Psoas muscle (tissue), 7 donors: ENCODE measurements at regions not wholly inside any gene's neighbourhood (a gene's known extent, or its start where the extent isn't known, plus 50 kb on each side); places are given as distances from the start of the nearest gene placed in this dataset.

ENCODE experiments used
- ATAC-seq, 4 donors: fragments of 200-7000 bp; cut with Tn5 transposase; one replicate each; pipeline ENCODE4 v1.9.1; 2020; ENCODE audit warnings: moderate library complexity in 3 of 4, mild to moderate bottlenecking in 2 of 4
- DNase-seq, 2 donors: peaks; one replicate each; pipeline ENCODE4 v3.0.0-alpha.2; 2020
- H3K27ac ChIP-seq: fragments of 200-600 bp; one replicate; pipeline ENCODE4 v1.8.0; 2022
- H3K27me3 ChIP-seq, 3 donors: fragments of 200-600 bp in 1 of 3; one replicate each; pipeline versions ENCODE4 v1.6.1 to v1.8.0; 2013 to 2022; ENCODE audit warnings: low read length in 2 of 3, mild to moderate bottlenecking in 2 of 3, moderate library complexity in 1 of 3; ENCODE audit not compliant: insufficient read depth in 3 of 3
- H3K36me3 ChIP-seq, 2 donors: fragments of 200-600 bp in 1 of 2; one replicate each; pipeline versions ENCODE4 v1.6.1 to v1.8.0; 2013 to 2022; ENCODE audit warnings: low read depth in 1 of 2, mild to moderate bottlenecking in 1 of 2, moderate library complexity in 1 of 2; ENCODE audit not compliant: insufficient read depth in 1 of 2
- H3K4me1 ChIP-seq: fragments of 200-600 bp; one replicate; pipeline ENCODE4 v1.8.0; 2022
- H3K4me3 ChIP-seq: fragments of 200-600 bp; one replicate; pipeline ENCODE4 v1.8.0; 2022; ENCODE audit warnings: mild to moderate bottlenecking
- H3K9me3 ChIP-seq: fragments of 200-600 bp; one replicate; pipeline ENCODE4 v1.8.0; 2022
- WGBS, 3 donors: extraction: QIAGEN DNeasy Blood & Tissue Kit; methylation state at CpG; one replicate each; pipeline versions ENCODE4 v1.1.6 to v1.1.7; 2013; 5-methylcytosine and 5-hydroxymethylcytosine counted together
- intact Hi-C, 2 donors: fragments of 100-400 bp; cut with DNase I; formaldehyde crosslinking; loops; one replicate each; pipeline versions ENCODE4 v1.11.0 to v1.14.2; 2022
- TF ChIP-seq, protein P1 (sequence below): fragments of 200-600 bp; IDR thresholded peaks from one replicate; pipeline ENCODE4 v1.8.0; 2022; ENCODE audit warnings: antibody characterized with exemption
- donor health status: healthy with polysubstance abuse.
- donor health status: DM: no; HTN: no; CAD: no; lungs with moderate emphysema.
- donor health status: Bipolar disorder and iron deficiency.
- donor health status: healthy.
- donor health status: DM: yes; HTN: yes; CAD: no.
- donor health status: DM: no; HTN: no; CAD: no.
- donor health status: DM: yes; HTN: yes; CAD: no.

GRCh38 chr4:81571105-81571504 lies 99.4 kb upstream of the RASGEF1B start:
- Histone ChIP-seq H3K4me3 (no peak overlapping the region), H3K4me1 (no peaks in the 10 kb centered on the region), H3K27me3 (no peaks in the 10 kb centered on the region), H3K27ac (no peak overlapping the region), H3K9me3 (no peaks in the 10 kb centered on the region), H3K36me3 (no peaks in the 10 kb centered on the region)
- 77 to 83% (median 81%) methylated on average over 1 of the region's 1 CpG for WGBS, 3 donors
- TF ChIP-seq, protein P1, sequence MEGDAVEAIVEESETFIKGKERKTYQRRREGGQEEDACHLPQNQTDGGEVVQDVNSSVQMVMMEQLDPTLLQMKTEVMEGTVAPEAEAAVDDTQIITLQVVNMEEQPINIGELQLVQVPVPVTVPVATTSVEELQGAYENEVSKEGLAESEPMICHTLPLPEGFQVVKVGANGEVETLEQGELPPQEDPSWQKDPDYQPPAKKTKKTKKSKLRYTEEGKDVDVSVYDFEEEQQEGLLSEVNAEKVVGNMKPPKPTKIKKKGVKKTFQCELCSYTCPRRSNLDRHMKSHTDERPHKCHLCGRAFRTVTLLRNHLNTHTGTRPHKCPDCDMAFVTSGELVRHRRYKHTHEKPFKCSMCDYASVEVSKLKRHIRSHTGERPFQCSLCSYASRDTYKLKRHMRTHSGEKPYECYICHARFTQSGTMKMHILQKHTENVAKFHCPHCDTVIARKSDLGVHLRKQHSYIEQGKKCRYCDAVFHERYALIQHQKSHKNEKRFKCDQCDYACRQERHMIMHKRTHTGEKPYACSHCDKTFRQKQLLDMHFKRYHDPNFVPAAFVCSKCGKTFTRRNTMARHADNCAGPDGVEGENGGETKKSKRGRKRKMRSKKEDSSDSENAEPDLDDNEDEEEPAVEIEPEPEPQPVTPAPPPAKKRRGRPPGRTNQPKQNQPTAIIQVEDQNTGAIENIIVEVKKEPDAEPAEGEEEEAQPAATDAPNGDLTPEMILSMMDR, result no peak
- intact Hi-C loops, result no loop called here
- DNase-seq (no peak), ATAC-seq (no peak)

- H3K4me3 ChIP-seq, result peak overlapping the region; percentile 30
- H3K9me3 ChIP-seq, result no peaks in the 10 kb centered on the region
- no peak for DNase-seq
- WGBS, 3 donors, result 31 to 38% (median 33%) methylated on average over 5 of the region's 5 CpGs
- peaks cover 0 to 2% (median 0%) of the 10 kb centered on the region in 3 donors for H3K27me3 ChIP-seq
- H3K4me1 ChIP-seq, result no peaks in the 10 kb centered on the region
- intact Hi-C loops, result no loop called here
- TF ChIP-seq, protein P1, result no peak
- ATAC-seq, result peak in 1 of 4 donors; percentile 56
- peak overlapping the region; percentile 28 for H3K27ac ChIP-seq
- no peaks in the 10 kb centered on the region for H3K36me3 ChIP-seq
Measured at GRCh38 chr4:81566161-81566591, 94.5 kb upstream of the RASGEF1B start.

DNA sequence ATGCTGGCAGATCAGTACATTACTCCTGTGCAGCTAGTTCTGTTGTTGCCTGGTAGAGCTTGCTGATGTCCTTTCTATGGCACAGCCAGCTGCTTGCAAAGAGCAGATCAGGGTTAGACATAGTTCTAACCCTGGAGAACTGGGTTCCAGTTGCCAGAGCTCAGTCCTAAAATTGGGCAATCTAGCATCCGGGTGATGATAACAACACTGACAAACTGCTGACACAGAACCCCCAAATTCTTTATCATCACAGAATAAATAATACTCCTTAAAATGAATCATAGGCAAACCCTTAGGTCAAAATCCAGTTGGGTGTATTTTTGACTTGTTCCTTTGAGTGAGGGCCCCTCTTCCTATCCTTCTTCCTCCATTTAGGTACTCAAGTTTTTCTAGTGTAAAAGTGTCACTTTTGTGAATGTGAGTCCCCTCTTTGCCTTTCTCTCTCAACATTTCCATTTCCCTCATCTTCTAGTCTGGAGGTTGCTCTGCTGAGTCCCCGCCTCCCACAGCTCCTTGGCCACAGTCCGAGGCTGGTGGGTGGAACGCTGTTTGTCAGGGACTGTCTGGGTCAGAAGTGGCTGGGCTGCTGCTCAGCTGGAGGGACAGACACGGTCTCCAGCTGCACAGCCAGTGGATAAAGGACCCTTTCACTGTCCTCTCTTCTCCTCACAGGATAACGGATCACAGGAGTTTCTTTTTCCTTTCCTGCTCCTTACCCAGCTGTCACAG lies 93.6 kb upstream of the RASGEF1B start:
- intact Hi-C loops, result no loop called here
- Histone ChIP-seq H3K9me3 (no peaks in the 10 kb centered on the region), H3K27ac (peak overlapping the region; percentile 28), H3K4me3 (peak overlapping the region; percentile 30), H3K36me3 (no peaks in the 10 kb centered on the region), H3K27me3 (peaks cover 0 to 2% (median 0%) of the 10 kb centered on the region in 3 donors), H3K4me1 (no peaks in the 10 kb centered on the region)
- WGBS, 3 donors, result 14 to 18% (median 16%) methylated on average over 6 of the region's 6 CpGs
- ATAC-seq, result peak; percentile 39 to 81 (median 66)
- TF ChIP-seq, protein P1, result no peak
- DNase-seq, result peak; percentile 80 to 86

- ATAC-seq, result no peak
- H3K9me3 ChIP-seq, result no peaks in the 10 kb centered on the region
- no peak overlapping the region for H3K4me3 ChIP-seq
- intact Hi-C loops, result no loop called here
- DNase-seq, result no peak
- WGBS, 3 donors, result 79 to 83% (median 83%) methylated on average over 3 of the region's 3 CpGs
- peaks cover 0 to 2% (median 0%) of the 10 kb centered on the region in 3 donors for H3K27me3 ChIP-seq
- TF ChIP-seq, protein P1, result no peak
- no peaks in the 10 kb centered on the region for H3K4me1 ChIP-seq
- no peaks in the 10 kb centered on the region for H3K36me3 ChIP-seq
- no peak overlapping the region for H3K27ac ChIP-seq
Measured at GRCh38 chr4:81564025-81564424, 92.3 kb upstream of the RASGEF1B start.

DNA sequence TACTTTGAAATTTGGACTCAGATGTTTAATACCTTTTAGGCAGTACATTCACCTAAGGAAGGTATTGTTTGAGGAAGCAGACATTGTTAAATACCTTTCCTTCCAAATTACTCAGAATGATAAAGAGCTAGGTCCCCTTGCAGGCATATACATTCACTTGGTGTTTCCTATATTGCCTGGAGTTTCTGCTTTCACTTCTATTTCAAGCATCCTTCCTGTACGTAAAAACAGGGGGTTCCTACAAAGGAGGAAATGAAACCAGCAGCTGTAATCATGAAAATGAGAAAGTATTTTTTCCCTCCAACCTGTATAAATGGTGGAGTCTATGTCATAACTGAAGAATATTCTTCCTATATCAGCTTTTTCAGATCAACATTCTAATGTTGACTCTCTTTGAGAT lies 90.4 kb upstream of the RASGEF1B start:
- WGBS, 3 donors, result 72 to 100% (median 81%) methylated on average over 1 of the region's 1 CpG

More for the DNA sequence above, 90.4 kb upstream of the RASGEF1B start:
- intact Hi-C loops, result no loop called here
- Histone ChIP-seq H3K9me3 (no peaks in the 10 kb centered on the region), H3K27me3 (peaks cover 0 to 2% (median 0%) of the 10 kb centered on the region in 3 donors), H3K4me3 (no peak overlapping the region), H3K4me1 (no peaks in the 10 kb centered on the region), H3K27ac (no peak overlapping the region), H3K36me3 (no peaks in the 10 kb centered on the region)
- no peak for DNase-seq
- no peak for ATAC-seq
- TF ChIP-seq, protein P1, result no peak
